ENCODE measurements at regions not wholly inside any gene's neighbourhood (a gene's known extent, or its start where the extent isn't known, plus 50 kb on each side); places are given as distances from the start of the nearest gene placed in this dataset.

DNA sequence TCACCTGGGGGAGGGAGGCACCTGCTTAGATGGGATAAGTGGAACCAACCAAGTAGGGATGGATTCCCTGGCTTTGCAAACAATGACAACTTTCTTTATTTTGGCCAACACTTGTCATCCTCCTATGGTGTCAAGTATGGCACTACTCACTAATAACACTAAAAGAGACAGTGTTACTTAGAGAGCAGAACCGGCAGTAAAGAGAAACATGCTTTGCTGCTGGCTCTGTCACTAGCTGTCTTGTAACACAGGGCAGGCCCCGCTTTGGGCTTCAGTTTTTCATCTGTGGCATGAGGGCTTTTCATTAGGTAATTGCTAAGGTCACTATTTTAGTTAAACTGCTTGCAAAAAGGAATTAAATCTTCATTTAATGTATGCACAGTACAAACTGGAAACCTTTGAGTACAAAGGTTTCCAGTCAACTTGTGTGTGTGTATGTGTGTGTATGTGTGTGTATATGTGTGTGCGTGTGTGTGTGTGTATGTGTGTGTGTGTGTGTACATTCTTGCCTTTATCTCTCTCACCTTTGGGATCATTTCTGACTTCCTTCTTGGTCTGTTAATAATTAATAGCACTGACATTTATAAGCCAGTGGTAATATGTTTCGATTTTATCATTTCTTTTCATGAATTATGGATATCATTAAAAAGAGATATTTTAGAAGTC lies 64.7 kb downstream of the BTBD3 start:
- no peak for TF ChIP-seq POLR2A (IDR thresholded peaks at IDR 0.05)
- intact Hi-C loops (cut with DNase I) = no loop called here
- ATAC-seq = peak; percentile 93

DNA sequence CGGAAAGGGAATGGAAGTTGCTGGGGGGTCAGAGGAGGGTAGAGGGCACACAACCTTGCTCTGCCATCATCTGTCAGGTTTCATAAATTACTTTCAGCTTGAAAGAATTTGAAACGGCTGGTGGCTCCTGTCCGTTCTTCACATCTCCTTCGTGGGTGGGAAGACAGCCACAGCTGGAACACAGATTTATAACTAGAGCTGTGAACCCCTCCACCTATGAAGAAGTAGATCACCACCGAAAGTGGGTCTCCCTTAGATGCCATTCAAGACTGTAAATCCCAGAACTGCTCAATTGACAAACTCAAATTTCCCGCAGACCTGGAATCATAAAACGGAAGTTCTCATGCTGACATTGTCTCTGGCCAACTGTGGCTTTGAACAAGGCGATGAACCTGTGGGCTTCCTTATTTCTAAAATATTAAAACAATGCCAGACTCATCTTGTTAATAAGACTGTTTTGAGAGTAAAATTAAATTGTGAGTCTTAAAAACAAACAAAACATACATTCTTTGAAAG lies 65.3 kb downstream of the BTBD3 start:
- no peaks in the 10 kb centered on the region for H3K27me3 ChIP-seq
- no peak for TF ChIP-seq POLR2A (IDR thresholded peaks at IDR 0.05)
- TF ChIP-seq, protein P1, sequence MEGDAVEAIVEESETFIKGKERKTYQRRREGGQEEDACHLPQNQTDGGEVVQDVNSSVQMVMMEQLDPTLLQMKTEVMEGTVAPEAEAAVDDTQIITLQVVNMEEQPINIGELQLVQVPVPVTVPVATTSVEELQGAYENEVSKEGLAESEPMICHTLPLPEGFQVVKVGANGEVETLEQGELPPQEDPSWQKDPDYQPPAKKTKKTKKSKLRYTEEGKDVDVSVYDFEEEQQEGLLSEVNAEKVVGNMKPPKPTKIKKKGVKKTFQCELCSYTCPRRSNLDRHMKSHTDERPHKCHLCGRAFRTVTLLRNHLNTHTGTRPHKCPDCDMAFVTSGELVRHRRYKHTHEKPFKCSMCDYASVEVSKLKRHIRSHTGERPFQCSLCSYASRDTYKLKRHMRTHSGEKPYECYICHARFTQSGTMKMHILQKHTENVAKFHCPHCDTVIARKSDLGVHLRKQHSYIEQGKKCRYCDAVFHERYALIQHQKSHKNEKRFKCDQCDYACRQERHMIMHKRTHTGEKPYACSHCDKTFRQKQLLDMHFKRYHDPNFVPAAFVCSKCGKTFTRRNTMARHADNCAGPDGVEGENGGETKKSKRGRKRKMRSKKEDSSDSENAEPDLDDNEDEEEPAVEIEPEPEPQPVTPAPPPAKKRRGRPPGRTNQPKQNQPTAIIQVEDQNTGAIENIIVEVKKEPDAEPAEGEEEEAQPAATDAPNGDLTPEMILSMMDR (IDR thresholded peaks at IDR 0.05) = no peak
- intact Hi-C loops (cut with DNase I) = no loop called here
- peaks cover 8% of the 10 kb centered on the region for H3K4me1 ChIP-seq
- no peak overlapping the region for H3K4me3 ChIP-seq
- peak overlapping the region; percentile 44 to 74 (median 54) for H3K27ac ChIP-seq
- DNase-seq (peak in 2 of 4 donors; percentile 4 to 18), ATAC-seq (peak; percentile 58)
- no peaks in the 10 kb centered on the region for H3K9me3 ChIP-seq
- WGBS, 2 donors = 11 to 24% methylated on average over 8 of the region's 8 CpGs
- H3K36me3 ChIP-seq (replicated peaks in 1 of 2; ENCODE audit: insufficient read depth in 1 of 2, low read depth in 2 of 2) = no peaks in the 10 kb centered on the region

More for the DNA sequence above, 64.7 kb downstream of the BTBD3 start:
- WGBS, 2 donors = 12 to 29% methylated on average over 4 of the region's 4 CpGs
- Histone ChIP-seq H3K36me3 (replicated peaks in 1 of 2; ENCODE audit: insufficient read depth in 1 of 2, low read depth in 2 of 2) (no peaks in the 10 kb centered on the region), H3K27ac (peak overlapping the region in 3 of 4 donors; percentile 44 to 74 (median 63)), H3K4me3 (no peak overlapping the region), H3K9me3 (no peaks in the 10 kb centered on the region), H3K27me3 (no peaks in the 10 kb centered on the region), H3K4me1 (peaks cover 8% of the 10 kb centered on the region)
- DNase-seq = peak; percentile 32 to 67 (median 43)

DNA sequence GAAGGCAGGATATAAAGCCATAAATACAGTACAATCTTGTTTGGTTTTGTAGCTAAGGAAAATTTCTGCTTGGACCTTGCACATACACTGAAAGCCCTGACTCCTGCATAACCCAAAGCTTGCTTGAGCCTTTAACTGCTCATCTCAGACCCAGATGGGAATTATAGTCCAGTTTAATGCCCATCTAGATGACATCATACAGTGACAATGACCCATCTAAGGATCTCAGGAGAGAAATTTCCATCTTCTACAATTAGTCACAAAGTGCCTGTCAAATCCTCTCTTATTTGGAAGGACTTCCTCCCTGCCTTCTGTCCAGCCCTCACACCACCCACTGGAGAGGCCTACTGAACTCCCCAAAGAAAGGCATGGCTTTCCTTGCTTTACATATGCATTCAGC lies 69.3 kb downstream of the BTBD3 start:
- Histone ChIP-seq H3K9me3 (no peaks in the 10 kb centered on the region), H3K27me3 (no peaks in the 10 kb centered on the region), H3K36me3 (replicated peaks in 1 of 2; ENCODE audit: insufficient read depth in 1 of 2, low read depth in 2 of 2) (no peaks in the 10 kb centered on the region), H3K27ac (no peak overlapping the region), H3K4me3 (no peak overlapping the region), H3K4me1 (peaks cover 10% of the 10 kb centered on the region)
- TF ChIP-seq POLR2A (IDR thresholded peaks at IDR 0.05) = no peak
- TF ChIP-seq, protein P1 (IDR thresholded peaks at IDR 0.05) = no peak
- DNase-seq = no peak
- intact Hi-C loops (cut with DNase I) = no loop called here
- ATAC-seq = no peak

DNA sequence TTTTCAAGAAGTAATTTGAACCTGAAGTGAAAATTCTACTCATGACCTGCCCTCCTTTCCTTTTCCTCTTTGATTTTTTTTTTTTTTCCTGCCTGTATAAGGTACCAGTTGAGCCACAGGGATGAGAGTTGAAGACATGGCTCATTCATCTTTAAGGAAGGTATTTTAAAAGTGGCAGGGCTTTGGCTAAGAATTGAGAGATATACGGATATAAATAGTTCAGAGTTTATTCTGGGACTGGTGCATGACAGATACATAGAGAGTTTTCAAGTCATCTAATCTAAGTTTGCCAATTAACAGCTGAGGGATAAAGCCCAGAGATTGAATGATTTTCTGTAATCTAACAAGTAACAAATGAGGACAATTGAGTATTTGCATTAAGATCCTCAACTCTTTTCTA lies 69.8 kb downstream of the BTBD3 start:
- 28 to 53% methylated on average over 1 of the region's 1 CpG for WGBS, 2 donors
- intact Hi-C loops (cut with DNase I) = no loop called here
- DNase-seq (no peak), ATAC-seq (no peak)
- Histone ChIP-seq H3K9me3 (no peaks in the 10 kb centered on the region), H3K27ac (no peak overlapping the region), H3K4me1 (peaks cover 5% of the 10 kb centered on the region), H3K4me3 (no peak overlapping the region), H3K36me3 (replicated peaks in 1 of 2; ENCODE audit: insufficient read depth in 1 of 2, low read depth in 2 of 2) (no peaks in the 10 kb centered on the region), H3K27me3 (no peaks in the 10 kb centered on the region)
- TF ChIP-seq, protein P1 (IDR thresholded peaks at IDR 0.05) = no peak
- no peak for TF ChIP-seq POLR2A (IDR thresholded peaks at IDR 0.05)

DNA sequence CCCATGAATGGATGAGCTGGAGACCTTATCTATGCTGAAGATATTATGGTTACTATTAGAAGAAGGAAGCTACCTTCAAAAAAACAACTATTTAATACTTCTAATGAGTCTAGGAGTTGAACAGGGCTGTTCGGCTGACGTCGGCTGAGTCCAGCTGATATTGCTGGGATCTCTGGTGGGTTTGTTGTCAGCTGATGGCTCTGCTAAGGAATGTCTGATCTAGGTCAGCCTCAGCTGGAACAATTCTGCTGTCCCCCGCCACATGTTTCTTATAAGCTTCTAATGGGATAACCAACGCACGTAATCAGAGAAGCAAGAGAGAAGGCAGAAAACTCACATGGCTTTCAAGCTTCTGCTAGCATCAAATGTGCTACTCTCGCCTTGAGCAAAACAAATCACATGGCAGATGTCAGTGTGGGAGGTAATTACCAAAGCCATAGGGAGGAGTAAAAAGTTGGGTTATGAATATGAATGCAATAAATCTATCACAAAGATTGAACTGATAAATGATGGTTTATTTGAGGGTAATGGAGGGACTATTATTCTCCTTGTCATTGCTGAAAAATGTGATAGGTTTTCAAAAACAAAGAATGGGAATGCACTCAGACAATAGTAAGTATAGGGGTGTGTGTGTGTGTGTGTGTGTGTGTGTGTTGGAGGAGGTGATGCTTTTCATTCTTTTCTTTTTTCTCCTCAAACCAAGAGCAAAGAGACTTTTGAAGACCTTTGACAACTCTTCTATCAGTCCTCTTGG lies 71.5 kb downstream of the BTBD3 start:
- TF ChIP-seq POLR2A (IDR thresholded peaks at IDR 0.05) = no peak
- no peak overlapping the region for H3K4me3 ChIP-seq
- 90 to 93% methylated on average over 7 of the region's 7 CpGs for WGBS, 2 donors

More for the DNA sequence above, 71.5 kb downstream of the BTBD3 start:
- ATAC-seq (no peak), DNase-seq (no peak)
- Histone ChIP-seq H3K27me3 (no peaks in the 10 kb centered on the region), H3K27ac (no peak overlapping the region), H3K4me1 (peaks cover 4% of the 10 kb centered on the region), H3K36me3 (replicated peaks in 1 of 2; ENCODE audit: insufficient read depth in 1 of 2, low read depth in 2 of 2) (no peaks in the 10 kb centered on the region), H3K9me3 (no peaks in the 10 kb centered on the region)
- intact Hi-C loops (cut with DNase I) = no loop called here

Measured in body of pancreas (tissue), 4 donors.